ENCODE measurements at regions not wholly inside any gene's neighbourhood (a gene's known extent, or its start where the extent isn't known, plus 50 kb on each side); places are given as distances from the start of the nearest gene placed in this dataset.

GRCh38 chrX:97790850-97791249 lies 907.1 kb downstream of the RPA4 start:
- Mint-ChIP-seq H3K27ac (no peak overlapping the region), H3K27me3 (ENCODE audit: low read depth) (peaks cover 2% of the 10 kb centered on the region), H3K4me1 (ENCODE audit: low read depth) (no peaks in the 10 kb centered on the region), H3K4me3 (no peak overlapping the region), H3K9me3 (no peaks in the 10 kb centered on the region), H3K36me3 (ENCODE audit: low read depth) (no peaks in the 10 kb centered on the region)
- intact Hi-C loops (cut with micrococcal nuclease), result no loop called here
- CTCF ChIA-PET, result no interaction called here
- no peak for DNase-seq

DNA sequence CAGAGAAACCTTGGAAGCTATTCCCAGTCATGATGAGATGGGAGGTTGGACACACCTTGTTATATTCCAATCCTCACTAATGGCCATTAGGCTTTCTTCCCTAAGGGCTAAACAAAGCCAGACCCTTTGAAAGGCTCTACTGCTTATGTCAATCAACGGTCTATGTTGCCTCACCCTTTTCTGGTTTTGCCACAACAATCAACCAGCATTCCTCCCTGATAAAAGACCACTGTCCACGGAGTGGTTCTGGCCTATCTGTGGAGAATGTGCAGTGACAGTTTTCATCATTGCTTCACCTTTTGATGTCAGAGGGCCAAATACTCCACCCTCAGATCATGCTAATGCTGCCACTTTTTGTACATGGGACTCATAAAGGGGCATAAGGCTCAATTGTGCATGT lies 913.4 kb downstream of the RPA4 start:
- intact Hi-C loops (cut with micrococcal nuclease), result no loop called here
- no peak for DNase-seq
- no peaks in the 10 kb centered on the region for H3K9me3 Mint-ChIP-seq
- no peaks in the 10 kb centered on the region for H3K36me3 Mint-ChIP-seq (ENCODE audit: low read depth)
- no peaks in the 10 kb centered on the region for H3K27me3 Mint-ChIP-seq (ENCODE audit: low read depth)
- H3K4me3 Mint-ChIP-seq, result no peak overlapping the region
- CTCF ChIA-PET, result no interaction called here
- H3K27ac Mint-ChIP-seq, result no peak overlapping the region
- no peaks in the 10 kb centered on the region for H3K4me1 Mint-ChIP-seq (ENCODE audit: low read depth)

GRCh38 chrX:97806238-97806637 lies 922.5 kb downstream of the RPA4 start:
- H3K27ac Mint-ChIP-seq, result no peak overlapping the region
- no peaks in the 10 kb centered on the region for H3K4me1 Mint-ChIP-seq (ENCODE audit: low read depth)
- no peaks in the 10 kb centered on the region for H3K27me3 Mint-ChIP-seq (ENCODE audit: low read depth)
- intact Hi-C loops (cut with micrococcal nuclease), result no loop called here
- no peak for DNase-seq
- H3K4me3 Mint-ChIP-seq, result no peak overlapping the region
- CTCF ChIA-PET, result no interaction called here
- no peaks in the 10 kb centered on the region for H3K36me3 Mint-ChIP-seq (ENCODE audit: low read depth)
- no peaks in the 10 kb centered on the region for H3K9me3 Mint-ChIP-seq

DNA sequence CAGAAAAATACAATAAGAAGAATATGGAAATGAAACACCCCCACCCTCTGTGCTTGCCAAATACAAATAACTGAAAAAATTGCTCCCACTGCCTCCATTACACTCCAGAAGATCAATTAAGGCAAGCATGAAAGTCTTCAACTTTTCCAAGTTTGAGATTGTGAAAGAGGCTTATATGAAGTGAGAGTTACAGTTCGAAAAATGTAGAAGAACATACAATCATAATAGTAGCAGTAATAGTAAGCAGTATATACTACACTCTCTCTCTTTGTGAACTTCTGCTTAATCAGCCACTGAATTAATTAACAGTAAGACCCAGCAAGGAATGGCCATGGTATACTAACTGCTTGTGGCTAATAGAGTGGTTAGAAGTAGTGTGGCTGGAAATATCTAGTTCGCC lies 923.2 kb downstream of the RPA4 start:
- H3K36me3 Mint-ChIP-seq (ENCODE audit: low read depth), result no peaks in the 10 kb centered on the region
- intact Hi-C loops (cut with micrococcal nuclease), result no loop called here
- H3K4me1 Mint-ChIP-seq (ENCODE audit: low read depth), result no peaks in the 10 kb centered on the region
- H3K27ac Mint-ChIP-seq, result no peak overlapping the region
- no peak for DNase-seq
- H3K9me3 Mint-ChIP-seq, result no peaks in the 10 kb centered on the region
- H3K27me3 Mint-ChIP-seq (ENCODE audit: low read depth), result no peaks in the 10 kb centered on the region
- CTCF ChIA-PET, result no interaction called here
- no peak overlapping the region for H3K4me3 Mint-ChIP-seq

DNA sequence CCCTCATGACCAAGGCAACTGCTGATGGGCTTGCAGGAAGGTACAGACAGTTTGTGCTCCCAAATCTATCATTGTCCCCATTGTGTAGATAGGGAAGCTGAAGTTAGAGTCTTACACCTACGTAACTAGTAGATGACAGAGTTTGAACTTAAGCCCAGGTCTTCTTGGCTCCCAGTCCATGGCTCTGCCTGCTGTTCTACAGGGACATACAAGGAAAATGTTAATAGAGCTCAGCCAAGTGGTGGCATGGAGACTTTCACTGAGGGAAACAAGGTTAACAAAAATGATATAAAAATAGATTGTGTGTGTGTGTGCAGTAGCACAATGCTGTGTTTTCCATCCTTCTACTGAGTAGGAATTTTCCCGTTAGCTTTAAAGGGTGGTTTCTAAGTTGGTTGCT lies 936.5 kb downstream of the RPA4 start:
- intact Hi-C loops (cut with micrococcal nuclease), result no loop called here
- no peak overlapping the region for H3K27ac Mint-ChIP-seq

GRCh38 chrX:97828471-97828870 lies 944.8 kb downstream of the RPA4 start:
- Mint-ChIP-seq H3K36me3 (ENCODE audit: low read depth) (no peaks in the 10 kb centered on the region), H3K9me3 (peaks cover 2% of the 10 kb centered on the region), H3K27ac (no peak overlapping the region), H3K4me1 (ENCODE audit: low read depth) (no peaks in the 10 kb centered on the region), H3K4me3 (no peak overlapping the region), H3K27me3 (ENCODE audit: low read depth) (no peaks in the 10 kb centered on the region)
- CTCF ChIA-PET, result no interaction called here
- DNase-seq, result no peak
- intact Hi-C loops (cut with micrococcal nuclease), result no loop called here

More for the DNA sequence above, 936.5 kb downstream of the RPA4 start:
- Mint-ChIP-seq H3K36me3 (ENCODE audit: low read depth) (no peaks in the 10 kb centered on the region), H3K9me3 (peaks cover 2% of the 10 kb centered on the region), H3K27me3 (ENCODE audit: low read depth) (peaks cover 1% of the 10 kb centered on the region), H3K4me1 (ENCODE audit: low read depth) (no peaks in the 10 kb centered on the region), H3K4me3 (no peak overlapping the region)
- no peak for DNase-seq
- CTCF ChIA-PET, result no interaction called here

DNA sequence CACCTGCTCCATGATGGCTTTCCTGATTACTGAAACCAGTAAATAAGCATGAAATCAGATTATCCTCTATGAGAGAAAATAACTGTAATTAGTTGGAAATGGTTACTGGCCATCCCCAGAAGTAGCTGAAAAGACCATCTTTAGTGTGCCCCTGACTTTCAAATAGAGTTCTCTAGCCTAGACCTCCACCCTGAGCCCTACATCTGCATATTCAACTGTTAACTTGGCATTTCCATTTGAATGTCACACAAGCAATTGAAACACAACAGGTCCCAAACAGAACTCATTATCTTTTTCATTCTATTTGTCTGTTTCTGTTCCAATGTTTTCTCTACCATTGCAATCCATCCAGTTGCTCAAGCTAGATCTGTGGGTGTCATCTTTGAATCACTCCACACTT lies 952.3 kb downstream of the RPA4 start:
- intact Hi-C loops (cut with micrococcal nuclease), result no loop called here

DNA sequence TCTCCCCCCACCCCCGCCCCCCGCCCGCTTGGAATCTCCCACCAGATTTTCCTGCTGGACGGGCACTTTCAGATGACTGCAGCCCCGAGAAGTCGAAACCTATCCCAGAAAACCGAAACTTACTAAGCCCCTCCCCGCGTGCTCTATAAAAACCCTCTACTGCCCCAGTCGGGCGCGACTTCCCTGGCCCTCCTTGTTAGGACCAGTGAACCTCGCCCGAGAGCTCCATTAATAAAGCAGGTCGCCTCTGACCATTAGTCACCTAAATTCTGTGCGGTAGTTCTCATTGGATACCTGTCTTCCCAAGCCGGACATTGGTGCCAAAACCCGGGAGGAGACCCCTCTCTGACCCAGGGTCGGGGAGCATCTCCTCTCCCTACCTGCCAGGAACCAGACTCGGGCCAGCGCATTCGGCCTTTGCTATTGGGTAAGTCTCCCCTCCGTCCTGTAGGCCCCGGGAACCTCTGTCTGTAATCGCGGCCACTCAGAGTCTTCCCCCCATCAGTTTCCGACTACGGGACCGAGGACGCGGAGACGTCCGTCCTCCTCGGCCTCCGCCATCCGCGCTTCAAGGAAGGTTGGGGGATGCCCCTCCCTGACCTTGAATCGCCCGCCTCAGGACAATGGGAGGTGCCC lies 958.0 kb downstream of the RPA4 start:
- no peaks in the 10 kb centered on the region for H3K4me1 Mint-ChIP-seq (ENCODE audit: low read depth)
- H3K36me3 Mint-ChIP-seq (ENCODE audit: low read depth), result no peaks in the 10 kb centered on the region
- no peak overlapping the region for H3K27ac Mint-ChIP-seq
- no peaks in the 10 kb centered on the region for H3K27me3 Mint-ChIP-seq (ENCODE audit: low read depth)
- DNase-seq, result no peak
- CTCF ChIA-PET, result no interaction called here
- no peak overlapping the region for H3K4me3 Mint-ChIP-seq
- intact Hi-C loops (cut with micrococcal nuclease), result no loop called here
- peaks cover 13% of the 10 kb centered on the region for H3K9me3 Mint-ChIP-seq

More for the DNA sequence above, 952.3 kb downstream of the RPA4 start:
- H3K4me1 Mint-ChIP-seq (ENCODE audit: low read depth), result no peaks in the 10 kb centered on the region
- no peak for DNase-seq
- H3K36me3 Mint-ChIP-seq (ENCODE audit: low read depth), result no peaks in the 10 kb centered on the region
- H3K27me3 Mint-ChIP-seq (ENCODE audit: low read depth), result no peaks in the 10 kb centered on the region
- H3K9me3 Mint-ChIP-seq, result no peaks in the 10 kb centered on the region
- H3K4me3 Mint-ChIP-seq, result no peak overlapping the region
- CTCF ChIA-PET, result no interaction called here
- no peak overlapping the region for H3K27ac Mint-ChIP-seq

GRCh38 chrX:97842468-97843199 lies 958.9 kb downstream of the RPA4 start:
- no peak overlapping the region for H3K4me3 Mint-ChIP-seq

DNA sequence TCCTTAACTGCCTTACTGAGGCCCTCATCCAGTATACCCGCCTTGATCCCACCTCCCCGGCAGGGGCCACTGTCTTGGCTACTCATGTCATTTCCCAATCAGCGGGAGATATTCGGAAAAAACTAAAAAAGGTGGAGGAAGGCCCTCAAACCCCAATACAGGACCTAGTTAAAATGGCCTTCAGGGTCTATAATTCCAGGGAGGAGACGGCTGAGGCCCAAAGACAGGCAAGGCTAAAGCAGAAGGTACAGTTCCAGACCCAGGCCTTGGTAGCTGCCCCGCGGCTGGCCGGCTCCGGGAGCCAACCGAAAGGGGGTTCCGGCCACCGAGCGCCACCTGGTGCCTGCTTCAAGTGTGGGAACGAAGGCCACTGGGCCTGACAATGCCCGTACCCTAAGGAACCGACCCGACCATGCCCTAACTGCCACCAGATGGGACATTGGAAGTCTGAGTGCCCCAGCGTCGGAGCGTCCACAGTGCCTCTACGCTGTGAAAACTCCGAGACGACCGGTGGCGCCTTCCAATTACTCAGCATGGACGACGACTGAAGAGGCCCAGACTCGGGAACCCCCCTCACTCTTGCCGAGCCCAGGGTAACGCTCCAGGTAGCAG lies 959.6 kb downstream of the RPA4 start:
- DNase-seq, result no peak
- intact Hi-C loops (cut with micrococcal nuclease), result no loop called here
- Mint-ChIP-seq H3K27me3 (ENCODE audit: low read depth) (no peaks in the 10 kb centered on the region), H3K27ac (no peak overlapping the region), H3K36me3 (ENCODE audit: low read depth) (no peaks in the 10 kb centered on the region), H3K9me3 (peaks cover 13% of the 10 kb centered on the region), H3K4me3 (no peak overlapping the region), H3K4me1 (ENCODE audit: low read depth) (no peaks in the 10 kb centered on the region)
- CTCF ChIA-PET, result no interaction called here

More at GRCh38 chrX:97842468-97843199, 958.9 kb downstream of the RPA4 start:
- no peaks in the 10 kb centered on the region for H3K27me3 Mint-ChIP-seq (ENCODE audit: low read depth)
- no peaks in the 10 kb centered on the region for H3K4me1 Mint-ChIP-seq (ENCODE audit: low read depth)
- intact Hi-C loops (cut with micrococcal nuclease), result no loop called here
- H3K9me3 Mint-ChIP-seq, result peaks cover 13% of the 10 kb centered on the region
- no peaks in the 10 kb centered on the region for H3K36me3 Mint-ChIP-seq (ENCODE audit: low read depth)
- DNase-seq, result no peak
- CTCF ChIA-PET, result no interaction called here
- no peak overlapping the region for H3K27ac Mint-ChIP-seq

- intact Hi-C loops (cut with micrococcal nuclease), result no loop called here
- Mint-ChIP-seq H3K9me3 (peaks cover 13% of the 10 kb centered on the region), H3K27me3 (ENCODE audit: low read depth) (no peaks in the 10 kb centered on the region), H3K27ac (no peak overlapping the region), H3K4me1 (ENCODE audit: low read depth) (no peaks in the 10 kb centered on the region), H3K4me3 (no peak overlapping the region), H3K36me3 (ENCODE audit: low read depth) (no peaks in the 10 kb centered on the region)
- DNase-seq, result no peak
- CTCF ChIA-PET, result no interaction called here
These were observed 960.5 kb downstream of the RPA4 start for GRCh38 chrX:97844161-97844560.

DNA sequence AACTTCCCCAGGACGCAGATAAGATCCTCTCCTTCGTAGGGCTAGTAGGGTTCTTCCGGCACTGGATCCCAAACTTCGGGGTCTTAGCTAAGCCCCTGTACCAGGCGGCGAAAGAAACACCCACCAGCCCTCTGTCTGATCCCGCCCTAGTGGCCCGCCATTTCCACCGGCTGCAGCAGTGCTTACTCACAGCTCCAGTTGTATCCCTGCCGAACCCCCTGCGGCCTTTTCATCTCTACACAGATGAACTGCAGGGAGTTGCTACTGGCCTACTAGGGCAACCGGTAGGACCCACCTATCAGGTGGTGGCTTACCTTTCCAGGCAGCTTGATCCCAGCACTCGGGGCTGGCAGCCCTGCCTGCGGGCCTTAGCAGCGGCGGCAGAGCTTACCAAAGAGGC lies 961.2 kb downstream of the RPA4 start:
- Mint-ChIP-seq H3K27me3 (ENCODE audit: low read depth) (no peaks in the 10 kb centered on the region), H3K4me1 (ENCODE audit: low read depth) (no peaks in the 10 kb centered on the region), H3K27ac (no peak overlapping the region), H3K4me3 (no peak overlapping the region), H3K9me3 (peaks cover 13% of the 10 kb centered on the region), H3K36me3 (ENCODE audit: low read depth) (no peaks in the 10 kb centered on the region)
- intact Hi-C loops (cut with micrococcal nuclease), result no loop called here
- CTCF ChIA-PET, result no interaction called here
- DNase-seq, result no peak

- Mint-ChIP-seq H3K27ac (no peak overlapping the region), H3K4me1 (ENCODE audit: low read depth) (no peaks in the 10 kb centered on the region), H3K4me3 (no peak overlapping the region), H3K36me3 (ENCODE audit: low read depth) (no peaks in the 10 kb centered on the region), H3K27me3 (ENCODE audit: low read depth) (no peaks in the 10 kb centered on the region), H3K9me3 (peaks cover 13% of the 10 kb centered on the region)
- CTCF ChIA-PET, result no interaction called here
- intact Hi-C loops (cut with micrococcal nuclease), result no loop called here
- no peak for DNase-seq
These were observed 961.7 kb downstream of the RPA4 start for GRCh38 chrX:97845451-97845850.

All from activated naive CD4-positive, alpha-beta T cell treated with anti-CD3 and anti-CD28 coated beads for 36 hours (primary cell).